Endothelial cell of umbilical vein (primary cell): ENCODE measurements at regions not wholly inside any gene's neighbourhood (a gene's known extent, or its start where the extent isn't known, plus 50 kb on each side); places are given as distances from the start of the nearest gene placed in this dataset.

Experiments used
- BruUV-seq: library from RNA; stranded (reverse); fragments of 400-500 nt; replicated peaks from 2 replicates; lab custom pipeline; 2021; lab: Mats Ljungman, UMichigan
- CTCF ChIA-PET: fragments of 300-600, 350-600 bp; sonication (Branson Sonifier 250); formaldehyde crosslinking; loops from one replicate; lab custom pipeline; 2021; ENCODE audit warnings: antibody characterized with exemption, inconsistent platforms; lab: Charles Lee
- POLR2A ChIA-PET: fragments of 300-600, 350-600 bp; sonication (Branson Sonifier 250); formaldehyde crosslinking; loops from one replicate; lab custom pipeline; 2021; ENCODE audit warnings: antibody characterized with exemption, inconsistent platforms; lab: Charles Lee
- DNase-seq: peaks from one replicate; pipeline ENCODE4 v3.0.0-alpha.2; 2011; ENCODE audit warnings: low read depth, low spot score
- FAIRE-seq: peaks from 2 replicates; lab custom pipeline; 2011; peaks lifted over from hg19 to GRCh38; lab: Jason Lieb, UNC
- H2AFZ ChIP-seq: 2 replicates; pipeline ENCODE4 v1.6.0; 2012; ENCODE audit warnings: low read depth, low read length, control low read depth, inconsistent platforms
- H3K27ac ChIP-seq: 2 replicates; pipeline ENCODE4 v1.5.1; 2011; ENCODE audit warnings: low read depth, mild to moderate bottlenecking, control low read depth, low read length, moderate library complexity; ENCODE audit not compliant: insufficient read depth
- H3K27me3 ChIP-seq, 2 experiments: 2 replicates each; pipeline versions ENCODE4 v1.6.0 to v1.6.1; 2011; ENCODE audit warnings: low read length in 2 of 2, mixed read lengths in 1 of 2; ENCODE audit not compliant: control insufficient read depth in 2 of 2, insufficient read depth in 2 of 2
- H3K36me3 ChIP-seq, 2 experiments: 2 replicates in 1 of 2; 3 replicates in 1 of 2; pipeline ENCODE4 v1.5.1; 2011; ENCODE audit warnings: low read length in 2 of 2, mild to moderate bottlenecking in 1 of 2, moderate library complexity in 1 of 2; ENCODE audit not compliant: control insufficient read depth in 2 of 2, insufficient read depth in 2 of 2; ENCODE audit errors: extremely low read depth in 1 of 2
- H3K4me1 ChIP-seq: 3 replicates; pipeline ENCODE4 v1.5.1; 2011; ENCODE audit warnings: mild to moderate bottlenecking, low read length; ENCODE audit not compliant: control insufficient read depth, insufficient read depth; ENCODE audit errors: extremely low read depth
- H3K4me2 ChIP-seq: 2 replicates; pipeline ENCODE4 v1.6.1; 2011; ENCODE audit warnings: low read length, control low read depth, mixed read lengths; ENCODE audit not compliant: insufficient read depth
- H3K4me3 ChIP-seq, 3 experiments: fragments of 200-600 bp in 1 of 3; sonication (generic), shearing (Covaris generic) in 1 of 3; replicated peaks in 1 of 3; 2 replicates each; pipeline ENCODE4 v1.5.1; 2011 to 2016; ENCODE audit warnings: control low read depth in 3 of 3, low read length in 3 of 3, mild to moderate bottlenecking in 2 of 3, inconsistent platforms in 1 of 3, low read depth in 1 of 3, moderate library complexity in 1 of 3; ENCODE audit not compliant: insufficient read depth in 1 of 3
- H3K79me2 ChIP-seq: 2 replicates; pipeline ENCODE4 v1.6.0; 2012; ENCODE audit warnings: low read length, inconsistent platforms; ENCODE audit not compliant: control insufficient read depth, insufficient read depth
- H3K9ac ChIP-seq: replicated peaks from 2 replicates; pipeline ENCODE3; 2011; ENCODE audit warnings: low read length, control low read depth; ENCODE audit not compliant: insufficient read depth; ENCODE audit errors: extremely low read depth
- H3K9me1 ChIP-seq: replicated peaks from 3 replicates; pipeline ENCODE4 v1.6.0; 2011; ENCODE audit warnings: mild to moderate bottlenecking, low read length; ENCODE audit not compliant: control insufficient read depth, insufficient read depth; ENCODE audit errors: extremely low read depth
- H3K9me3 ChIP-seq: replicated peaks from 2 replicates; pipeline ENCODE4 v1.5.1; 2012; ENCODE audit warnings: low read length, inconsistent platforms; ENCODE audit not compliant: control insufficient read depth, insufficient read depth
- H4K20me1 ChIP-seq: replicated peaks from 2 replicates; pipeline ENCODE3; 2011; ENCODE audit warnings: mild to moderate bottlenecking, low read length; ENCODE audit not compliant: control insufficient read depth, insufficient read depth; ENCODE audit errors: extremely low read depth
- CTCF ChIP-seq, 2 donors: IDR thresholded peaks; 1 replicate in 1 of 2; 2 replicates in 1 of 2; pipeline ENCODE4 v1.5.1; 2011; ENCODE audit warnings: low read length in 2 of 2, mild to moderate bottlenecking in 2 of 2, moderate library complexity in 2 of 2, control low read depth in 1 of 2, inconsistent platforms in 1 of 2, low read depth in 1 of 2; ENCODE audit not compliant: insufficient read depth in 1 of 2; ENCODE audit errors: extremely low read depth in 1 of 2
- EZH2 ChIP-seq: IDR thresholded peaks from 2 replicates; pipeline ENCODE4 v1.6.1; 2012; ENCODE audit warnings: borderline replicate concordance, low read depth, mild to moderate bottlenecking, moderate library complexity, low read length, inconsistent platforms; ENCODE audit not compliant: severe bottlenecking
- FOS ChIP-seq: IDR thresholded peaks from 2 replicates; pipeline ENCODE4 v1.6.1; 2011; ENCODE audit warnings: mild to moderate bottlenecking, low read length, moderate library complexity, borderline replicate concordance; ENCODE audit not compliant: insufficient read depth
- GATA2 ChIP-seq: IDR thresholded peaks from 2 replicates; pipeline ENCODE4 v1.7.0; 2011; ENCODE audit warnings: low read depth, mild to moderate bottlenecking, moderate library complexity, mixed read lengths, low read length; ENCODE audit not compliant: insufficient read length, insufficient read depth
- JUN ChIP-seq: IDR thresholded peaks from 2 replicates; pipeline ENCODE4 v1.6.1; 2011; ENCODE audit warnings: borderline replicate concordance, low read depth; ENCODE audit not compliant: insufficient read length, insufficient read depth
- MAX ChIP-seq: IDR thresholded peaks from 2 replicates; pipeline ENCODE4 v1.6.1; 2011; ENCODE audit not compliant: insufficient read depth, insufficient read length
- MYC ChIP-seq: IDR thresholded peaks from one replicate; pipeline ENCODE4 v1.6.1; 2011; ENCODE audit warnings: mild to moderate bottlenecking, low read depth, low read length
- POLR2AphosphoS5 ChIP-seq: IDR thresholded peaks from 2 replicates; pipeline ENCODE4 v1.6.1; 2012; ENCODE audit warnings: low read depth, mild to moderate bottlenecking, control low read depth, low read length, moderate library complexity; ENCODE audit not compliant: insufficient read depth
- dilution Hi-C: fragments of 300-500 bp; cut with MboI; formaldehyde crosslinking; loops from one replicate; pipeline ENCODE4 v1.15.0; 2019; ENCODE audit warnings: low sequenced_read_pairs; ENCODE audit not compliant: extremely low pct_ligation_motif_present
- intact Hi-C: fragments of 100-400 bp; cut with micrococcal nuclease; formaldehyde crosslinking; loops from one replicate; pipeline ENCODE4 v1.10.0; 2022

- no peak for DNase-seq
- Histone ChIP-seq H3K9me1 (no peaks in the 10 kb centered on the region), H4K20me1 (no peaks in the 10 kb centered on the region), H3K4me2 (no peak overlapping the region), H3K4me3 (no peak overlapping the region), H3K9me3 (no peaks in the 10 kb centered on the region), H3K27ac (no peak overlapping the region), H2AFZ (no peak overlapping the region), H3K36me3 (no peaks in the 10 kb centered on the region), H3K27me3 (no peaks in the 10 kb centered on the region), H3K9ac (no peak overlapping the region), H3K4me1 (no peaks in the 10 kb centered on the region), H3K79me2 (no peaks in the 10 kb centered on the region)
- CTCF ChIA-PET, result interaction anchor here (1.8 kb wide), 1 partner anchor 10 kb away, joined by 4 read pairs; no protein-coding TSS in a partner anchor
- intact Hi-C loops, result no loop called here
- no TSS peak for BruUV-seq
- POLR2A ChIA-PET, result no interaction called here
- TF ChIP-seq FOS (no peak), EZH2 (no peak), POLR2AphosphoS5 (no peak), MAX (no peak), MYC (no peak), CTCF (IDR thresholded peaks at IDR 0.05; ENCODE audit: extremely low read depth in 1 of 2, insufficient read depth in 1 of 2, low read depth in 1 of 2, low read length in 2 of 2) (no peak), GATA2 (no peak), JUN (no peak)
- no peak for FAIRE-seq
- dilution Hi-C loops, result no loop called here
These were observed 971.9 kb downstream of the DCDC2C start for GRCh38 chr2:4675295-4675694.
